Osteoblast (primary cell): ENCODE measurements at regions not wholly inside any gene's neighbourhood (a gene's known extent, or its start where the extent isn't known, plus 50 kb on each side); places are given as distances from the start of the nearest gene placed in this dataset.

Experiments
- DNase-seq: peaks from one replicate; pipeline ENCODE4 v3.0.0; 2011; ENCODE audit warnings: low spot score, mixed read lengths; ENCODE audit not compliant: insufficient read length; ENCODE audit errors: missing footprints
- H2AFZ ChIP-seq: 2 replicates; pipeline ENCODE4 v1.6.0; 2011; ENCODE audit warnings: mild to moderate bottlenecking, low read length
- H3K27ac ChIP-seq: 2 replicates; pipeline ENCODE4 v1.5.1; 2011; ENCODE audit warnings: mild to moderate bottlenecking, low read depth, low read length, moderate library complexity
- H3K27me3 ChIP-seq: 2 replicates; pipeline ENCODE4 v1.6.0; 2012; ENCODE audit warnings: mild to moderate bottlenecking, control low read depth, inconsistent platforms, low read length, moderate library complexity; ENCODE audit not compliant: insufficient read depth
- H3K36me3 ChIP-seq: 2 replicates; pipeline ENCODE4 v1.5.1; 2011; ENCODE audit warnings: mild to moderate bottlenecking, low read length, control low read depth, moderate library complexity; ENCODE audit not compliant: insufficient read depth
- H3K4me1 ChIP-seq: 2 replicates; pipeline ENCODE4 v1.5.1; 2011; ENCODE audit warnings: mild to moderate bottlenecking, low read length, control low read depth, moderate library complexity; ENCODE audit not compliant: insufficient read depth
- H3K4me2 ChIP-seq: 2 replicates; pipeline ENCODE4 v1.6.0; 2011; ENCODE audit warnings: mild to moderate bottlenecking, low read length; ENCODE audit not compliant: insufficient read depth
- H3K4me3 ChIP-seq: fragments of 200-600 bp; sonication (generic); 3 replicates; pipeline ENCODE4 v1.5.1; 2012; ENCODE audit warnings: mild to moderate bottlenecking, low read length, inconsistent platforms; ENCODE audit not compliant: insufficient read depth
- H3K79me2 ChIP-seq: 2 replicates; pipeline ENCODE4 v1.6.0; 2012; ENCODE audit warnings: mild to moderate bottlenecking, low read length, control low read depth, inconsistent platforms; ENCODE audit not compliant: insufficient read depth
- H3K9me3 ChIP-seq: 2 replicates; pipeline ENCODE4 v1.5.1; 2011; ENCODE audit warnings: low read depth, low read length, control low read depth
- H4K20me1 ChIP-seq: 2 replicates; pipeline ENCODE4 v1.6.0; 2012; ENCODE audit warnings: mild to moderate bottlenecking, low read length, control low read depth; ENCODE audit not compliant: insufficient read depth
- TF ChIP-seq, protein P1 (sequence below): IDR thresholded peaks from 2 replicates; pipeline ENCODE4 v1.5.1; 2011; ENCODE audit warnings: mild to moderate bottlenecking, low read depth, low read length, moderate library complexity; ENCODE audit errors: extremely low read depth

- no peak for DNase-seq
- Histone ChIP-seq H3K4me2 (no peak overlapping the region), H3K27me3 (no peaks in the 10 kb centered on the region), H3K36me3 (no peaks in the 10 kb centered on the region), H3K27ac (no peak overlapping the region), H3K4me1 (no peaks in the 10 kb centered on the region), H3K9me3 (no peaks in the 10 kb centered on the region), H4K20me1 (no peaks in the 10 kb centered on the region), H2AFZ (no peak overlapping the region), H3K79me2 (no peaks in the 10 kb centered on the region), H3K4me3 (no peak overlapping the region)
- TF ChIP-seq, protein P1, sequence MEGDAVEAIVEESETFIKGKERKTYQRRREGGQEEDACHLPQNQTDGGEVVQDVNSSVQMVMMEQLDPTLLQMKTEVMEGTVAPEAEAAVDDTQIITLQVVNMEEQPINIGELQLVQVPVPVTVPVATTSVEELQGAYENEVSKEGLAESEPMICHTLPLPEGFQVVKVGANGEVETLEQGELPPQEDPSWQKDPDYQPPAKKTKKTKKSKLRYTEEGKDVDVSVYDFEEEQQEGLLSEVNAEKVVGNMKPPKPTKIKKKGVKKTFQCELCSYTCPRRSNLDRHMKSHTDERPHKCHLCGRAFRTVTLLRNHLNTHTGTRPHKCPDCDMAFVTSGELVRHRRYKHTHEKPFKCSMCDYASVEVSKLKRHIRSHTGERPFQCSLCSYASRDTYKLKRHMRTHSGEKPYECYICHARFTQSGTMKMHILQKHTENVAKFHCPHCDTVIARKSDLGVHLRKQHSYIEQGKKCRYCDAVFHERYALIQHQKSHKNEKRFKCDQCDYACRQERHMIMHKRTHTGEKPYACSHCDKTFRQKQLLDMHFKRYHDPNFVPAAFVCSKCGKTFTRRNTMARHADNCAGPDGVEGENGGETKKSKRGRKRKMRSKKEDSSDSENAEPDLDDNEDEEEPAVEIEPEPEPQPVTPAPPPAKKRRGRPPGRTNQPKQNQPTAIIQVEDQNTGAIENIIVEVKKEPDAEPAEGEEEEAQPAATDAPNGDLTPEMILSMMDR: no peak
These were observed 100.2 kb upstream of the GPR26 start for GRCh38 chr10:123565691-123566660.

- Histone ChIP-seq H3K4me3 (no peak overlapping the region), H3K4me2 (no peak overlapping the region), H2AFZ (no peak overlapping the region), H3K9me3 (no peaks in the 10 kb centered on the region), H3K27ac (no peak overlapping the region), H3K79me2 (no peaks in the 10 kb centered on the region), H3K36me3 (no peaks in the 10 kb centered on the region), H3K27me3 (no peaks in the 10 kb centered on the region), H3K4me1 (no peaks in the 10 kb centered on the region), H4K20me1 (no peaks in the 10 kb centered on the region)
- TF ChIP-seq, protein P1: no peak
- peak; percentile 87 for DNase-seq
These were observed 98.0 kb upstream of the GPR26 start for GRCh38 chr10:123567984-123568739.

DNA sequence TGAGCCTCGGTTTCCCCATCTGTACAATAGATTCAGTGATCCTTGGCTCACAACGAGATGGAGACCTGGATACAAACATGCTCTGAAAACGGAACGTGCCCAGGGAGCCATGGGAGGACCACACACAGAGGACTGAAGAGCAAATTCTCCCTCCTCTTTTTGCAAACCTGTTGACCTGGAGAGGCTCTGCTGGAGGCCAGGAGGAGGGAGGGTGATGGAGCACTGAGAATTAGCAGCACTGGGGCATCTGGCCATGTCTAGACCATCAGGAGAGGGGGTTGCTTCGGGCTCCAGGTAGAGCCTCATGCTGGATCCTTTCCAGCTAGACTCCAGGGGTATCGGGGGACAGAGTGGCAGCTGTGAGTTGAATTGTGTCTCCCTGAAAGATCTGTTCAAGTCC is 97.4 kb upstream of the GPR26 start:
- Histone ChIP-seq H3K27ac (no peak overlapping the region), H3K4me2 (no peak overlapping the region), H3K4me1 (no peaks in the 10 kb centered on the region), H3K9me3 (no peaks in the 10 kb centered on the region), H3K27me3 (no peaks in the 10 kb centered on the region), H3K36me3 (no peaks in the 10 kb centered on the region), H3K79me2 (no peaks in the 10 kb centered on the region), H2AFZ (no peak overlapping the region), H4K20me1 (no peaks in the 10 kb centered on the region), H3K4me3 (no peak overlapping the region)
- TF ChIP-seq, protein P1: no peak
- no peak for DNase-seq

DNA sequence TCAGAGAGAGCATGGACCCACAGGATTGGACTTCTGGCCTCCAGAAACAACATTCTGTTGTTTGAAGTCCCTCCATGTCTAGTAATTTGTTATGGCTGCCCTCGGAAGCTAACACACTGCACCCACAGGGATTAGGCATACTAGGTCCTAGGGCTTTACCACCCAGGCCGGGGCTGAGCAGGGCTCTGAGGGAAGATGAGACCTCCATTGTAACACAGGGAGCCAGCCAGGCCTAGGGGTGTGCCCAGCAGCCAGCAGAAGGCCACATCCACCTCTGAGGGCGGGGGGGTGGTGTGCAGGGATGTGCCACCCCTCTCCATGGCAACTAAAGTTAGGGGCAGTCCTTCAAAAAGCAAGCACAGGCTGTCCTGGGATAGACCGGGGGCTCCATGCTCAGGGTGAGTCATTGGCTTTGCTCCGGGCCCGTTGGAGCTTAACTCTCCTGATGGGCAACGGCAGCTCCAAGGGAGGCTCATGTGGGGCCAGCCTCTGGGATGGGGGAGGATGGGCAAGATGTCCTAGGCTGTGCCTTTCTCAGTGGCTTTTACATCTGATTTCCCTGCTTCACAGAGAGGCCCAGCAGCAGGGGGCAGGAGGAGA is 96.6 kb upstream of the GPR26 start:
- Histone ChIP-seq H3K79me2 (no peaks in the 10 kb centered on the region), H3K36me3 (no peaks in the 10 kb centered on the region), H2AFZ (no peak overlapping the region), H3K27ac (no peak overlapping the region), H3K4me1 (no peaks in the 10 kb centered on the region), H3K4me3 (no peak overlapping the region), H3K9me3 (no peaks in the 10 kb centered on the region), H4K20me1 (no peaks in the 10 kb centered on the region), H3K4me2 (no peak overlapping the region), H3K27me3 (no peaks in the 10 kb centered on the region)
- DNase-seq: no peak
- TF ChIP-seq, protein P1: no peak
